Ascending aorta (tissue), 2 donors: ENCODE measurements at regions not wholly inside any gene's neighbourhood (a gene's known extent, or its start where the extent isn't known, plus 50 kb on each side); places are given as distances from the start of the nearest gene placed in this dataset.

Source experiments
- DNase-seq, 2 donors: peaks; one replicate each; pipeline ENCODE4 v3.0.0-alpha.2; 2019; ENCODE audit warnings: low spot score in 2 of 2
- H3K27ac ChIP-seq, 2 donors: fragments of 200-600 bp; sonication (generic); one replicate each; pipeline ENCODE4 v1.5.1; 2016 to 2017; ENCODE audit warnings: mild to moderate bottlenecking in 1 of 2
- H3K27me3 ChIP-seq: fragments of 200-600 bp; sonication (generic); one replicate; pipeline ENCODE4 v1.5.1; 2017
- H3K36me3 ChIP-seq, 2 donors: fragments of 200-600 bp; sonication (generic); one replicate each; pipeline ENCODE4 v1.5.1; 2016
- H3K4me1 ChIP-seq, 2 donors: fragments of 200-600 bp; sonication (generic); one replicate each; pipeline ENCODE4 v1.5.1; 2016 to 2017; ENCODE audit warnings: mild to moderate bottlenecking in 1 of 2
- H3K4me3 ChIP-seq, 2 donors: fragments of 200-600 bp; sonication (generic); one replicate each; pipeline ENCODE4 v1.5.1; 2016 to 2017; ENCODE audit warnings: mild to moderate bottlenecking in 1 of 2
- H3K9me3 ChIP-seq, 2 donors: fragments of 200-600 bp; sonication (generic); one replicate each; pipeline ENCODE4 v1.5.1; 2016
- CTCF ChIP-seq, 3 experiments: fragments of 200-600 bp in 2 of 3; fragments of 450-650 bp in 1 of 3; sonication (generic) in 2 of 3; IDR thresholded peaks; one replicate each; pipeline ENCODE4 v1.5.1; 2016 to 2019; ENCODE audit warnings: antibody characterized with exemption in 3 of 3, mild to moderate bottlenecking in 1 of 3, moderate library complexity in 1 of 3
- intact Hi-C: fragments of 100-400 bp; cut with DNase I; formaldehyde crosslinking; loops from one replicate; pipeline ENCODE4 v1.15.1; 2023

GRCh38 chr3:59551834-59552233 lies 502.0 kb upstream of the CFAP20DC start:
- TF ChIP-seq CTCF (IDR thresholded peaks at IDR 0.05) = no peak
- intact Hi-C loops = no loop called here
- Histone ChIP-seq H3K36me3 (no peaks in the 10 kb centered on the region), H3K9me3 (no peaks in the 10 kb centered on the region), H3K4me1 (no peaks in the 10 kb centered on the region), H3K27ac (no peak overlapping the region), H3K4me3 (no peak overlapping the region), H3K27me3 (no peaks in the 10 kb centered on the region)
- DNase-seq = no peak

GRCh38 chr3:59549962-59550361 lies 500.1 kb upstream of the CFAP20DC start:
- H3K9me3 ChIP-seq = no peaks in the 10 kb centered on the region
- no peaks in the 10 kb centered on the region for H3K4me1 ChIP-seq
- H3K27ac ChIP-seq = no peak overlapping the region
- DNase-seq = no peak
- H3K4me3 ChIP-seq = no peak overlapping the region
- intact Hi-C loops = no loop called here
- H3K27me3 ChIP-seq = no peaks in the 10 kb centered on the region
- TF ChIP-seq CTCF (IDR thresholded peaks at IDR 0.05) = no peak
- no peaks in the 10 kb centered on the region for H3K36me3 ChIP-seq

- Histone ChIP-seq H3K9me3 (no peaks in the 10 kb centered on the region), H3K27me3 (no peaks in the 10 kb centered on the region), H3K36me3 (no peaks in the 10 kb centered on the region), H3K4me1 (no peaks in the 10 kb centered on the region), H3K4me3 (no peak overlapping the region), H3K27ac (no peak overlapping the region)
- no peak for DNase-seq
- TF ChIP-seq CTCF (IDR thresholded peaks at IDR 0.05) = no peak
- intact Hi-C loops = no loop called here
Measured at GRCh38 chr3:59547874-59548273, 498.0 kb upstream of the CFAP20DC start.

- no peaks in the 10 kb centered on the region for H3K27me3 ChIP-seq
- intact Hi-C loops = no loop called here
- H3K4me3 ChIP-seq = no peak overlapping the region
- H3K27ac ChIP-seq = no peak overlapping the region
- DNase-seq = no peak
- no peaks in the 10 kb centered on the region for H3K4me1 ChIP-seq
- no peak for TF ChIP-seq CTCF (IDR thresholded peaks at IDR 0.05)
- H3K36me3 ChIP-seq = no peaks in the 10 kb centered on the region
- H3K9me3 ChIP-seq = no peaks in the 10 kb centered on the region
Measured at GRCh38 chr3:59546522-59546921, 496.7 kb upstream of the CFAP20DC start.

- Histone ChIP-seq H3K4me1 (no peaks in the 10 kb centered on the region), H3K9me3 (no peaks in the 10 kb centered on the region), H3K27me3 (no peaks in the 10 kb centered on the region), H3K4me3 (no peak overlapping the region), H3K27ac (no peak overlapping the region), H3K36me3 (no peaks in the 10 kb centered on the region)
- intact Hi-C loops = no loop called here
- DNase-seq = no peak
- TF ChIP-seq CTCF (IDR thresholded peaks at IDR 0.05) = no peak
Measured at GRCh38 chr3:59545374-59545773, 495.5 kb upstream of the CFAP20DC start.

- no peak overlapping the region for H3K27ac ChIP-seq
Measured at GRCh38 chr3:59542276-59542675, 492.5 kb upstream of the CFAP20DC start.

More at GRCh38 chr3:59542276-59542675, 492.5 kb upstream of the CFAP20DC start:
- Histone ChIP-seq H3K36me3 (no peaks in the 10 kb centered on the region), H3K4me1 (no peaks in the 10 kb centered on the region), H3K9me3 (no peaks in the 10 kb centered on the region), H3K4me3 (no peak overlapping the region), H3K27me3 (no peaks in the 10 kb centered on the region)
- intact Hi-C loops = no loop called here
- no peak for DNase-seq
- TF ChIP-seq CTCF (IDR thresholded peaks at IDR 0.05) = no peak
